GM12878 (cell line): ENCODE measurements at regions not wholly inside any gene's neighbourhood (a gene's known extent, or its start where the extent isn't known, plus 50 kb on each side); places are given as distances from the start of the nearest gene placed in this dataset.

ENCODE experiments used
- ATAC-seq: fragments of 200-7000 bp; cut with Tn5 transposase; 3 replicates; pipeline ENCODE4 v1.9.1; 2020; ENCODE audit warnings: mild to moderate bottlenecking, moderate library complexity
- BruUV-seq: library from RNA; stranded (reverse); fragments of 400-500 nt; replicated peaks from 2 replicates; lab custom pipeline; 2021; lab: Mats Ljungman, UMichigan
- CTCF ChIA-PET: fragments of 300-600 bp; sonication (Branson Sonifier 250); formaldehyde crosslinking; extraction: SDS; loops from one replicate; lab custom pipeline; 2021; ENCODE audit warnings: inconsistent platforms; lab: Yijun Ruan, JAX
- POLR2A ChIA-PET: fragments of 350-600 bp; formaldehyde crosslinking; extraction: SDS; loops from one replicate; lab custom pipeline; 2021; ENCODE audit warnings: inconsistent platforms; lab: Charles Lee
- RAD21 ChIA-PET: fragments of 300-600 bp; sonication (Branson Sonifier 250); formaldehyde crosslinking; loops from one replicate; lab custom pipeline; 2023; ENCODE audit warnings: antibody characterized with exemption; ENCODE audit not compliant: unreplicated experiment; lab: Charles Lee
- SMC1A ChIA-PET: fragments of 300-600 bp; sonication (Branson Sonifier 250); formaldehyde crosslinking; loops from one replicate; lab custom pipeline; 2023; ENCODE audit not compliant: unreplicated experiment, uncharacterized antibody; lab: Charles Lee
- DNase-seq: peaks from one replicate; pipeline ENCODE4 v3.0.0-alpha.2; 2011; ENCODE audit warnings: low read depth, low spot score
- FAIRE-seq: peaks from 3 replicates; lab custom pipeline; 2011; peaks lifted over from hg19 to GRCh38; lab: Jason Lieb, UNC
- H2AFZ ChIP-seq: 2 replicates; pipeline ENCODE4 v1.6.0; 2011; ENCODE audit warnings: low read depth, low read length, control low read depth; ENCODE audit not compliant: control insufficient read depth
- H3K27ac ChIP-seq: 2 replicates; pipeline ENCODE4 v1.5.1; 2011; ENCODE audit warnings: control low read depth; ENCODE audit not compliant: control insufficient read depth, insufficient read depth
- H3K27me3 ChIP-seq, 2 experiments: replicated peaks in 1 of 2; 2 replicates each; pipeline versions ENCODE4 v1.6.0 to v1.6.1; 2011; ENCODE audit warnings: low read length in 1 of 2; ENCODE audit not compliant: control insufficient read depth in 2 of 2, insufficient read depth in 2 of 2
- H3K36me3 ChIP-seq, 2 experiments: 2 replicates each; pipeline ENCODE4 v1.5.1; 2011; ENCODE audit warnings: low read length in 1 of 2; ENCODE audit not compliant: control insufficient read depth in 2 of 2, insufficient read depth in 2 of 2
- H3K4me1 ChIP-seq: 2 replicates; pipeline ENCODE4 v1.6.1; 2011; ENCODE audit warnings: mild to moderate bottlenecking, low read length, moderate library complexity, mixed read lengths; ENCODE audit not compliant: control insufficient read depth, insufficient read depth
- H3K4me2 ChIP-seq: 2 replicates; pipeline ENCODE4 v1.6.0; 2011; ENCODE audit warnings: control low read depth; ENCODE audit not compliant: control insufficient read depth, insufficient read depth
- H3K4me3 ChIP-seq: fragments of 200-600 bp; sonication (generic); 2 replicates; pipeline ENCODE4 v1.5.1; 2016
- H3K79me2 ChIP-seq: 2 replicates; pipeline ENCODE4 v1.6.0; 2011; ENCODE audit warnings: low read length; ENCODE audit not compliant: control insufficient read depth, insufficient read depth
- H3K9ac ChIP-seq: 2 replicates; pipeline ENCODE4 v1.8.0; 2011; ENCODE audit warnings: low read length, control low read depth, mixed read lengths; ENCODE audit not compliant: control insufficient read depth, insufficient read depth
- H3K9me3 ChIP-seq: replicated peaks from 3 replicates; pipeline ENCODE4 v1.5.1; 2011; ENCODE audit warnings: mild to moderate bottlenecking, low read length; ENCODE audit not compliant: control insufficient read depth, insufficient read depth
- H4K20me1 ChIP-seq: 2 replicates; pipeline ENCODE4 v1.6.0; 2011; ENCODE audit not compliant: control insufficient read depth, insufficient read depth
- ATF7 ChIP-seq: fragments of 450-650 bp; IDR thresholded peaks from 2 replicates; pipeline ENCODE4 v1.6.1; 2016; ENCODE audit warnings: low read depth, mild to moderate bottlenecking
- CHD4 ChIP-seq: fragments of 200-600 bp; sonication (generic); IDR thresholded peaks from 2 replicates; pipeline ENCODE4 v1.6.1; 2016; ENCODE audit warnings: mild to moderate bottlenecking
- IKZF2 ChIP-seq, 2 experiments: fragments of 450-650 bp; IDR thresholded peaks; 2 replicates each; pipeline ENCODE4 v1.6.1; 2017; ENCODE audit warnings: mild to moderate bottlenecking in 2 of 2, moderate library complexity in 2 of 2
- IRF4 ChIP-seq: IDR thresholded peaks from 2 replicates; pipeline ENCODE4 v1.6.1; 2011; ENCODE audit warnings: low read depth, low read length
- NR2F1 ChIP-seq: fragments of 450-650 bp; conservative IDR thresholded peaks from 2 replicates; pipeline ENCODE4 v1.6.1; 2017; ENCODE audit warnings: mild to moderate bottlenecking
- POLR2A ChIP-seq: IDR thresholded peaks from 2 replicates; pipeline ENCODE4 v1.6.1; 2011; ENCODE audit warnings: low read depth, mild to moderate bottlenecking, low read length
- POLR2AphosphoS2 ChIP-seq: IDR thresholded peaks from 2 replicates; pipeline ENCODE4 v1.6.1; 2011; ENCODE audit warnings: low read depth, mild to moderate bottlenecking, low read length, improper control_type of control experiment, moderate library complexity
- RUNX3 ChIP-seq: IDR thresholded peaks from 2 replicates; pipeline ENCODE4 v1.6.1; 2012; ENCODE audit warnings: low read length, inconsistent platforms
- SIX5 ChIP-seq: IDR thresholded peaks from 2 replicates; pipeline ENCODE4 v1.6.1; 2011; ENCODE audit warnings: mild to moderate bottlenecking, low read depth, low read length, moderate library complexity; ENCODE audit not compliant: severe bottlenecking
- SP1 ChIP-seq: IDR thresholded peaks from one replicate; pipeline ENCODE4 v1.6.1; 2011; ENCODE audit warnings: low read depth, low read length
- SRF ChIP-seq, 2 experiments: IDR thresholded peaks; 2 replicates each; pipeline ENCODE4 v1.6.1; 2011; ENCODE audit warnings: low read depth in 2 of 2, low read length in 2 of 2, mild to moderate bottlenecking in 1 of 2, moderate library complexity in 1 of 2
- TCF7 ChIP-seq: IDR thresholded peaks from 2 replicates; pipeline ENCODE4 v1.6.1; 2014; ENCODE audit warnings: antibody characterized with exemption, borderline replicate concordance
- WRNIP1 ChIP-seq: IDR thresholded peaks from 2 replicates; pipeline ENCODE4 v1.6.1; 2011; ENCODE audit warnings: low read depth, low read length, improper control_type of control experiment, borderline replicate concordance
- WGBS: methylation state at CpG from one replicate; pipeline ENCODE4 v1.1.6; 2016; ENCODE audit warnings: low lambda C conversion rate; ENCODE audit not compliant: insufficient replicate concordance, insufficient coverage; ENCODE audit errors: missing lambda C conversion rate; 5-methylcytosine and 5-hydroxymethylcytosine counted together
- in situ Hi-C: fragments of 300-500 bp; cut with MboI; formaldehyde crosslinking; loops from 9 replicates; pipeline ENCODE4 v1.14.3; 2018; ENCODE audit warnings: mixed read lengths
- intact Hi-C: fragments of 100-400 bp; cut with micrococcal nuclease; formaldehyde crosslinking; loops from one replicate; pipeline ENCODE4 v1.14.2; 2022; ENCODE audit not compliant: unreplicated experiment
- TF ChIP-seq, protein P1 (sequence below): fragments of 450-650 bp; formaldehyde crosslinking; IDR thresholded peaks from 2 replicates; pipeline ENCODE4 v1.4.0; 2022; ENCODE audit warnings: mild to moderate bottlenecking, moderate library complexity
- TF ChIP-seq, protein P2 (sequence below): fragments of 450-650 bp; IDR thresholded peaks from 2 replicates; pipeline ENCODE4 v1.6.1; 2017; ENCODE audit warnings: borderline replicate concordance
- TF ChIP-seq, protein P3 (sequence below): IDR thresholded peaks from 2 replicates; pipeline ENCODE4 v1.6.1; 2011; ENCODE audit warnings: mild to moderate bottlenecking, low read depth, low read length, moderate library complexity; ENCODE audit not compliant: insufficient replicate concordance

DNA sequence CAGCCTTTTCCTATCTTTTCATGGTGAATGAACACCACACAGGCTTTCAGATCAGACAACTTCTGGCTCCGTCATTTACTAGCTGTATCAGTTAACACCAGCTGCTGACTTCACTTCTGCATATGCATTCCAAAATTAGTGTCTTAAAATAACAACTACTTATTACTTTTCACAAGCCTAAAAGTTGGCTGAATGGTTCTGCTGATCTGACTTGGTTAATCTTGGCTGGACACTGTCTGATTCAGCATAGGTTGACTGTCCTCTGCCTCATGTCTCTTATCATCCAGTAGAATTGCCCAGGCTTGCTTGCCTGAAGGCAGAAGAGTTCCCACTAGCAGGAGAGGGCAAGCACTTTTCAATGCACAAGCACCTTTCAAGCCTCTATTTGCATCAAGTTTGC, 72.7 kb downstream of the MARCHF4 start (continued):
- TF ChIP-seq, protein P1, sequence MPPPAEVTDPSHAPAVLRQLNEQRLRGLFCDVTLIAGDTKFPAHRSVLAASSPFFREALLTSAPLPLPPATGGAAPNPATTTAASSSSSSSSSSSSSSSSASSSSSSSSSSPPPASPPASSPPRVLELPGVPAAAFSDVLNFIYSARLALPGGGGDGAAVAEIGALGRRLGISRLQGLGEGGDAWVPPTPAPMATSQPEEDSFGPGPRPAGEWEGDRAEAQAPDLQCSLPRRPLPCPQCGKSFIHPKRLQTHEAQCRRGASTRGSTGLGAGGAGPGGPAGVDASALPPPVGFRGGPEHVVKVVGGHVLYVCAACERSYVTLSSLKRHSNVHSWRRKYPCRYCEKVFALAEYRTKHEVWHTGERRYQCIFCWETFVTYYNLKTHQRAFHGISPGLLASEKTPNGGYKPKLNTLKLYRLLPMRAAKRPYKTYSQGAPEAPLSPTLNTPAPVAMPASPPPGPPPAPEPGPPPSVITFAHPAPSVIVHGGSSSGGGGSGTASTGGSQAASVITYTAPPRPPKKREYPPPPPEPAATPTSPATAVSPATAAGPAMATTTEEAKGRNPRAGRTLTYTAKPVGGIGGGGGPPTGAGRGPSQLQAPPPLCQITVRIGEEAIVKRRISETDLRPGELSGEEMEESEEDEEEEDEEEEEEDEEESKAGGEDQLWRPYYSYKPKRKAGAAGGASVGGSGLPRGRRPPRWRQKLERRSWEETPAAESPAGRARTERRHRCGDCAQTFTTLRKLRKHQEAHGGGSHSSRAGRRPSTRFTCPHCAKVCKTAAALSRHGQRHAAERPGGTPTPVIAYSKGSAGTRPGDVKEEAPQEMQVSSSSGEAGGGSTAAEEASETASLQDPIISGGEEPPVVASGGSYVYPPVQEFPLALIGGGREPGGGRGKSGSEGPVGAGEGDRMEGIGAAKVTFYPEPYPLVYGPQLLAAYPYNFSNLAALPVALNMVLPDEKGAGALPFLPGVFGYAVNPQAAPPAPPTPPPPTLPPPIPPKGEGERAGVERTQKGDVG (CRISPR knock-in tag), result no peak
- TF ChIP-seq IKZF2 (IDR thresholded peaks at IDR 0.05), result no peak

DNA sequence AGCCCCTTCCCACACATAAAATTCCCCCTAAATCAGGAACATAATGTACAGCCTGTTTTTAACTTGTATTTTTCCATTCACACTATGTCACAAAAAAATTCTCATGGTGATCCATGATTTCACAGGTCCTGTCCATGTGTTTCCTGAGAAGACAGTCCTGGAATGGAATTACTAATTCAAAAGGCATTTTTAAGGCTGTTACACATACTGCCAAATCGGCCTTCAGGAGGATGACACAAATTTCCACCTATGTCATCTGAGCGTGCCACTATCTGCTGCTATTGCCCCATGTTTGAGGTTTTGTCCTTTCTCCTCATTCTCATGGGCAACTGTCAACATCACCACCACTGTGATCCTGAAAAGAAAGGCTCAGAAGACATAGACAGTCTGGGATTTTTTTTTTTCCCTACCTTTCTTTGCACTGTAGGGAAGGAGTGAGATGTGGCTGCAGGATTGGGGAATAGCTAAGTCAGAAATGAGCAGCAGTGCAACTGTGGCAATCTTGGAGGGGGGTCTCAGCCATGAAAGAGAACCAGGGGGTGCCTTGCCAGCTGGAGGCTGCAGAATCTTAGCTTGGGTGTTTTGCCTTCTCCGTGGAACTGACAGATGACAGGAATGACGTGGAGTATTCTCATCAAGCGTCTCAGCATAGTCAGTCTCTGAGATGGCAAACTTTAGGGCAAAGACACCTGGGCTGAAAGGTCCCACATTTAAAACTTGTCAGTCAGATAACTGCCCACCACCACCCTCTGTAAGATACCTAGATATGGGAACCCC, 73.4 kb downstream of the MARCHF4 start:
- no TSS peak for BruUV-seq
- TF ChIP-seq IRF4 (no peak), SRF (IDR thresholded peaks at IDR 0.05; ENCODE audit: low read depth in 2 of 2, low read length in 2 of 2) (no peak), SP1 (no peak), CHD4 (no peak), SIX5 (no peak), POLR2A (no peak), TCF7 (no peak), ATF7 (no peak), NR2F1 (no peak), WRNIP1 (no peak), POLR2AphosphoS2 (no peak), RUNX3 (no peak)
- TF ChIP-seq, protein P2, sequence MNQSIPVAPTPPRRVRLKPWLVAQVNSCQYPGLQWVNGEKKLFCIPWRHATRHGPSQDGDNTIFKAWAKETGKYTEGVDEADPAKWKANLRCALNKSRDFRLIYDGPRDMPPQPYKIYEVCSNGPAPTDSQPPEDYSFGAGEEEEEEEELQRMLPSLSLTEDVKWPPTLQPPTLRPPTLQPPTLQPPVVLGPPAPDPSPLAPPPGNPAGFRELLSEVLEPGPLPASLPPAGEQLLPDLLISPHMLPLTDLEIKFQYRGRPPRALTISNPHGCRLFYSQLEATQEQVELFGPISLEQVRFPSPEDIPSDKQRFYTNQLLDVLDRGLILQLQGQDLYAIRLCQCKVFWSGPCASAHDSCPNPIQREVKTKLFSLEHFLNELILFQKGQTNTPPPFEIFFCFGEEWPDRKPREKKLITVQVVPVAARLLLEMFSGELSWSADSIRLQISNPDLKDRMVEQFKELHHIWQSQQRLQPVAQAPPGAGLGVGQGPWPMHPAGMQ, result no peak
- TF ChIP-seq, protein P3, sequence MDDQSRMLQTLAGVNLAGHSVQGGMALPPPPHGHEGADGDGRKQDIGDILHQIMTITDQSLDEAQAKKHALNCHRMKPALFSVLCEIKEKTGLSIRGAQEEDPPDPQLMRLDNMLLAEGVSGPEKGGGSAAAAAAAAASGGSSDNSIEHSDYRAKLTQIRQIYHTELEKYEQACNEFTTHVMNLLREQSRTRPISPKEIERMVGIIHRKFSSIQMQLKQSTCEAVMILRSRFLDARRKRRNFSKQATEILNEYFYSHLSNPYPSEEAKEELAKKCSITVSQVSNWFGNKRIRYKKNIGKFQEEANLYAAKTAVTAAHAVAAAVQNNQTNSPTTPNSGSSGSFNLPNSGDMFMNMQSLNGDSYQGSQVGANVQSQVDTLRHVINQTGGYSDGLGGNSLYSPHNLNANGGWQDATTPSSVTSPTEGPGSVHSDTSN, result no peak
- TF ChIP-seq, all 136 proteins: peak for 0
- no peak overlapping the region for H2AFZ ChIP-seq
- no peaks in the 10 kb centered on the region for H3K4me1 ChIP-seq
- POLR2A ChIA-PET, result no interaction called here
- no peak overlapping the region for H3K4me2 ChIP-seq
- DNase-seq (no peak), FAIRE-seq (no peak), ATAC-seq (no peak)
- SMC1A ChIA-PET, result no interaction called here
- no peaks in the 10 kb centered on the region for H4K20me1 ChIP-seq
- no peaks in the 10 kb centered on the region for H3K36me3 ChIP-seq
- peaks cover 2 to 3% of the 10 kb centered on the region in 2 experiments; a peak in 1 of 4 replicates for H3K27me3 ChIP-seq
- CTCF ChIA-PET, result no interaction called here
- in situ Hi-C loops, result no loop called here
- RAD21 ChIA-PET, result no interaction called here
- 41% methylated on average over 5 of the region's 5 CpGs for WGBS
- no peak overlapping the region for H3K9ac ChIP-seq
- H3K9me3 ChIP-seq, result no peaks in the 10 kb centered on the region
- no peak overlapping the region for H3K27ac ChIP-seq
- no peak overlapping the region for H3K4me3 ChIP-seq
- H3K79me2 ChIP-seq, result no peaks in the 10 kb centered on the region
- intact Hi-C loops, result no loop called here
